ENCODE measurements at regions not wholly inside any gene's neighbourhood (a gene's known extent, or its start where the extent isn't known, plus 50 kb on each side); places are given as distances from the start of the nearest gene placed in this dataset.
"Not testable (repeated sequence)": the region's sequence is repeated elsewhere in the genome, so short reads cannot be mapped to it uniquely, and the experiment has no call there.

DNA sequence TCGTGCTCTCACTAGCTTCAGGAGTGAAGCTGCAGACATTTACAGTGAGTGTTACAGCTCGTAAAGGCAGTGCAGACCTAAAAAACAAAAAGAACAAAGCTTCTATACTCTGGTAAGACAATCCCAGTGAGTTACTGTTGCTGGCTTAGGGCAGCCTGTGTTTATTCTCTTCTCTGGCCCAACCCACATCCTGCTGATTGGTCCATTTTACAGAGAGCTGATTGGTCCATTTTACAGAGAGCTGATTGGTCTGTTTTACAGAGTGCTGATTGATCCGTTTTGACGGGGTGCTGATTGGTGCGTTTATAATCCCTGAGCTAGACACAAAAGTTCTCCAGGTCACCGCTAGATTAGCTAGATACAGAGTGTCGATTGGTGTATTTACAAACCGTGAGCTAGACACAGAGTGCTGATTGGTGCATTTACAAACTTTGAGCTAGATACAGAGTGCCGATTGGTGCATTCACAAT lies 158.0 kb downstream of the KLRB1 start:
- TF ChIP-seq CTCF, POLR2A (IDR thresholded peaks at IDR 0.05): not testable (repeated sequence)
